HepG2 (cell line): ENCODE measurements at regions not wholly inside any gene's neighbourhood (a gene's known extent, or its start where the extent isn't known, plus 50 kb on each side); places are given as distances from the start of the nearest gene placed in this dataset.

ENCODE experiments used
- ATAC-seq: fragments of 200-7000 bp; cut with Tn5 transposase; 3 replicates; pipeline ENCODE4 v1.9.1; 2020; ENCODE audit warnings: mild to moderate bottlenecking, moderate library complexity
- BruUV-seq: library from RNA; stranded (reverse); fragments of 400-500 nt; replicated peaks from 2 replicates; lab custom pipeline; 2021; lab: Mats Ljungman, UMichigan
- CTCF ChIA-PET: fragments of 300-600 bp; formaldehyde crosslinking; extraction: SDS; loops from one replicate; lab custom pipeline; 2021; ENCODE audit warnings: low total read pairs, inconsistent platforms, low intra/inter-chr PET ratio; lab: Yijun Ruan, JAX
- POLR2A ChIA-PET: fragments of 350-600 bp; sonication (Branson Sonifier 250); formaldehyde crosslinking; loops from one replicate; lab custom pipeline; 2020; ENCODE audit warnings: antibody characterized with exemption, inconsistent platforms; lab: Yijun Ruan, JAX
- DNase-seq: peaks from one replicate; pipeline ENCODE4 v3.0.0-alpha.2; 2015; ENCODE audit warnings: low spot score
- FAIRE-seq: peaks from 3 replicates; lab custom pipeline; 2011; peaks lifted over from hg19 to GRCh38; lab: Jason Lieb, UNC
- H2AFZ ChIP-seq: one replicate; pipeline ENCODE4 v1.6.1; 2011; ENCODE audit warnings: low read length, inconsistent platforms
- H3K27ac ChIP-seq: fragments of 300-600 bp; 3 replicates; pipeline ENCODE4 v1.8.0; 2011; ENCODE audit warnings: mixed run types, mild to moderate bottlenecking, mixed read lengths, low read length, inconsistent platforms; ENCODE audit not compliant: insufficient read depth; ENCODE audit errors: extremely low read length
- H3K27me3 ChIP-seq, 2 experiments: fragments of 200-600 bp in 1 of 2; 2 replicates in 1 of 2; 3 replicates in 1 of 2; pipeline versions ENCODE4 v1.6.0 to v1.8.0; 2011; ENCODE audit warnings: low read length in 2 of 2, mild to moderate bottlenecking in 2 of 2, moderate library complexity in 2 of 2, inconsistent platforms in 1 of 2; ENCODE audit not compliant: insufficient read depth in 2 of 2, control insufficient read depth in 1 of 2
- H3K36me3 ChIP-seq, 2 experiments: fragments of 200-600 bp in 1 of 2; replicated peaks in 1 of 2; 2 replicates in 1 of 2; 3 replicates in 1 of 2; pipeline versions ENCODE4 v1.5.1 to v1.8.0; 2011; ENCODE audit warnings: low read length in 2 of 2, inconsistent platforms in 1 of 2; ENCODE audit not compliant: insufficient read depth in 2 of 2, control insufficient read depth in 1 of 2
- H3K4me1 ChIP-seq: 2 replicates; pipeline ENCODE4 v1.5.1; 2012; ENCODE audit warnings: low read length, inconsistent platforms; ENCODE audit not compliant: insufficient read depth
- H3K4me2 ChIP-seq: 2 replicates; pipeline ENCODE4 v1.6.0; 2011; ENCODE audit warnings: low read depth, low read length, inconsistent platforms
- H3K4me3 ChIP-seq, 3 experiments: fragments of 200-600 bp in 1 of 3; sonication (generic), shearing (Covaris generic) in 1 of 3; replicated peaks in 1 of 3; 2 replicates each; pipeline ENCODE4 v1.5.1; 2011 to 2016; ENCODE audit warnings: low read length in 3 of 3, inconsistent platforms in 2 of 3, low read depth in 2 of 3, mild to moderate bottlenecking in 2 of 3, control low read depth in 1 of 3, mixed read lengths in 1 of 3; ENCODE audit not compliant: insufficient read depth in 1 of 3
- H3K79me2 ChIP-seq: one replicate; pipeline ENCODE4 v1.6.1; 2011; ENCODE audit warnings: low read length, inconsistent platforms; ENCODE audit not compliant: insufficient read depth
- H3K9ac ChIP-seq: 2 replicates; pipeline ENCODE4 v1.6.0; 2011; ENCODE audit warnings: mild to moderate bottlenecking, low read depth, low read length, inconsistent platforms; ENCODE audit not compliant: insufficient read depth
- H3K9me3 ChIP-seq: 2 replicates; pipeline ENCODE4 v1.5.1; 2012; ENCODE audit warnings: mild to moderate bottlenecking, low read length
- H4K20me1 ChIP-seq: 2 replicates; pipeline ENCODE4 v1.6.0; 2011; ENCODE audit warnings: inconsistent platforms, mild to moderate bottlenecking, low read length, moderate library complexity; ENCODE audit not compliant: insufficient read depth
- MLLT10 ChIP-seq: sonication (generic); formaldehyde crosslinking; IDR thresholded peaks from 2 replicates; pipeline ENCODE4 v1.4.0; 2020; ENCODE audit warnings: missing genetic modification reagents
- NCOR1 ChIP-seq: fragments of 200-600 bp; sonication (generic); IDR thresholded peaks from 2 replicates; pipeline ENCODE4 v1.7.0; 2017; ENCODE audit warnings: antibody characterized with exemption, low read length, borderline replicate concordance
- POLR2AphosphoS2 ChIP-seq: IDR thresholded peaks from 2 replicates; pipeline ENCODE4 v1.6.1; 2011; ENCODE audit warnings: low read depth, low read length, improper control_type of control experiment
- RBM39 ChIP-seq: fragments of 200-400 bp; formaldehyde crosslinking; IDR thresholded peaks from one replicate; pipeline ENCODE4 v1.6.1; 2018; ENCODE audit warnings: antibody characterized with exemption, mild to moderate bottlenecking, low read depth, low read length; ENCODE audit not compliant: poor library complexity, severe bottlenecking
- ZNF121 ChIP-seq: sonication (generic); formaldehyde crosslinking; IDR thresholded peaks from 2 replicates; pipeline ENCODE4 v1.5.0; 2020; ENCODE audit warnings: mild to moderate bottlenecking, missing genetic modification reagents
- ZNF431 ChIP-seq: sonication (generic); formaldehyde crosslinking; IDR thresholded peaks from 2 replicates; pipeline ENCODE4 v1.9.0; 2022; ENCODE audit warnings: missing genetic modification reagents, low read depth, mild to moderate bottlenecking, borderline replicate concordance
- WGBS: methylation state at CpG from one replicate; pipeline ENCODE4 v1.1.6; 2017; ENCODE audit warnings: low lambda C conversion rate; 5-methylcytosine and 5-hydroxymethylcytosine counted together
- in situ Hi-C: cut with HindIII; loops from 2 replicates; pipeline ENCODE4 v1.10.0; 2017; ENCODE audit warnings: low pct_unique_long_range_greater_than_20kb; ENCODE audit not compliant: extremely low pct_ligation_motif_present
- intact Hi-C: fragments of 100-400 bp; cut with micrococcal nuclease; formaldehyde crosslinking; loops from one replicate; pipeline ENCODE4 v1.10.0; 2022; ENCODE audit not compliant: unreplicated experiment
- TF ChIP-seq, protein P1 (sequence below): sonication (generic); formaldehyde crosslinking; IDR thresholded peaks from 2 replicates; pipeline ENCODE4 v1.5.1; 2020; ENCODE audit warnings: missing genetic modification reagents, mild to moderate bottlenecking, borderline replicate concordance
- TF ChIP-seq, protein P2 (sequence below): sonication (generic); formaldehyde crosslinking; IDR thresholded peaks from 2 replicates; pipeline ENCODE4 v1.8.1; 2023; ENCODE audit warnings: missing genetic modification reagents, inconsistent platforms, borderline replicate concordance

DNA sequence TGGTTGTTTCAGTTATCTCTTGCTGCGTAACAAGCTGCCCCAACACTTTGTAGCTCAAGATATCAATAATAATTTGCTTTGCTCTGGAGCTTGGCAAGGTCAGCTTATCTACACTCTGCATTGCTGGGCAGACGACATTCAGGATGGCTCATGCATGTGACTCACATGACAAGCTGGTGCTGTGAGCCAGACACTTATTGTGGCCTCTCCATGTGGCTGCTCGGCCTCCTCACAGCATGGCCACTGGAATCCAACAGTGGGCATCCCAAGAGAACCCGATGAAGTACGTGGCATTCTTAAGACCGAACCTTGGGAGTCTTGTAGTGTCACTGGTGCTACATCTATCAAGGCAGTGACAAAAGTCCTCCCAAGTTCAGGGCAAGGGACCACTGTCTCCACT lies 94.2 kb upstream of the MVB12B start:
- H3K36me3 ChIP-seq: no peaks in the 10 kb centered on the region
- H3K4me2 ChIP-seq: no peak overlapping the region
- in situ Hi-C loops (no loop called here), intact Hi-C loops (no loop called here)
- no peak overlapping the region for H2AFZ ChIP-seq
- FAIRE-seq (no peak), DNase-seq (no peak), ATAC-seq (no peak)
- 25% methylated on average over 5 of the region's 6 CpGs for WGBS
- no peak overlapping the region for H3K9ac ChIP-seq
- no peak overlapping the region for H3K27ac ChIP-seq
- CTCF ChIA-PET: no interaction called here
- no TSS peak for BruUV-seq
- H3K4me1 ChIP-seq: no peaks in the 10 kb centered on the region
- H3K9me3 ChIP-seq: no peaks in the 10 kb centered on the region
- no peak overlapping the region for H3K4me3 ChIP-seq
- no peaks in the 10 kb centered on the region for H3K79me2 ChIP-seq
- POLR2A ChIA-PET: no interaction called here
- H4K20me1 ChIP-seq: no peaks in the 10 kb centered on the region
- TF ChIP-seq RBM39: no peak
- TF ChIP-seq, protein P1, sequence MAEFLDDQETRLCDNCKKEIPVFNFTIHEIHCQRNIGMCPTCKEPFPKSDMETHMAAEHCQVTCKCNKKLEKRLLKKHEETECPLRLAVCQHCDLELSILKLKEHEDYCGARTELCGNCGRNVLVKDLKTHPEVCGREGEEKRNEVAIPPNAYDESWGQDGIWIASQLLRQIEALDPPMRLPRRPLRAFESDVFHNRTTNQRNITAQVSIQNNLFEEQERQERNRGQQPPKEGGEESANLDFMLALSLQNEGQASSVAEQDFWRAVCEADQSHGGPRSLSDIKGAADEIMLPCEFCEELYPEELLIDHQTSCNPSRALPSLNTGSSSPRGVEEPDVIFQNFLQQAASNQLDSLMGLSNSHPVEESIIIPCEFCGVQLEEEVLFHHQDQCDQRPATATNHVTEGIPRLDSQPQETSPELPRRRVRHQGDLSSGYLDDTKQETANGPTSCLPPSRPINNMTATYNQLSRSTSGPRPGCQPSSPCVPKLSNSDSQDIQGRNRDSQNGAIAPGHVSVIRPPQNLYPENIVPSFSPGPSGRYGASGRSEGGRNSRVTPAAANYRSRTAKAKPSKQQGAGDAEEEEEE (CRISPR knock-in tag): no peak
- TF ChIP-seq NCOR1: no peak
- no peak for TF ChIP-seq ZNF121 (CRISPR knock-in tag)
- no peak for TF ChIP-seq MLLT10 (CRISPR knock-in tag)
- TF ChIP-seq, all 625 proteins: peak for 0
- peaks cover 5 to 72% of the 10 kb centered on the region in 2 experiments for H3K27me3 ChIP-seq

DNA sequence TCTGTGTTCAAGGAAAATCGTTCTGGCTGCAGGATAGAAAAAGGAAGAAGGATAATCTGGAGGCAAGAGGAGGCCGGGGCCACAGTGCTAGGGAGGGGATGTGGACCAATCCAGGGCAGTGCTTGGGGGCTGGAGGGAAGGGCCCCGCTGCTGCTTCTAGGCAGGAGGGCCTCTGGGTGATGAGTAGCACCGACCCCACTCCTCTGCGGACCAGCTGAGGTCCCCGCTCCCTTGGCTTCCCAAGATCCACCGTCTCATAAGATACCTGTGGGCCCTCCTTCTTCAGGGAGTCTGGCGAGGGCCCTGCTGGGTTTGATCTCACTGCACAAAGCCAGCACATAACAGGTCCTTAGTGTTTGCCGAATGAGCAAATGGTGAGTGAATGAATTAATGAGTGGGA lies 93.5 kb upstream of the MVB12B start:
- ATAC-seq (no peak), FAIRE-seq (no peak), DNase-seq (no peak)
- no TSS peak for BruUV-seq
- H3K9ac ChIP-seq: no peak overlapping the region
- intact Hi-C loops: no loop called here
- no peak overlapping the region for H3K4me2 ChIP-seq
- no peak overlapping the region for H3K4me3 ChIP-seq
- no peaks in the 10 kb centered on the region for H3K36me3 ChIP-seq
- H3K27me3 ChIP-seq: peaks cover 5 to 66% of the 10 kb centered on the region in 2 experiments
- WGBS: 25% methylated on average over 6 of the region's 9 CpGs
- no peak overlapping the region for H3K27ac ChIP-seq
- H3K79me2 ChIP-seq: no peaks in the 10 kb centered on the region
- H4K20me1 ChIP-seq: no peaks in the 10 kb centered on the region
- H3K9me3 ChIP-seq: no peaks in the 10 kb centered on the region
- POLR2A ChIA-PET: no interaction called here
- no peak overlapping the region for H2AFZ ChIP-seq
- no peaks in the 10 kb centered on the region for H3K4me1 ChIP-seq
- CTCF ChIA-PET: no interaction called here
- in situ Hi-C loops: no loop called here
- TF ChIP-seq, protein P2, sequence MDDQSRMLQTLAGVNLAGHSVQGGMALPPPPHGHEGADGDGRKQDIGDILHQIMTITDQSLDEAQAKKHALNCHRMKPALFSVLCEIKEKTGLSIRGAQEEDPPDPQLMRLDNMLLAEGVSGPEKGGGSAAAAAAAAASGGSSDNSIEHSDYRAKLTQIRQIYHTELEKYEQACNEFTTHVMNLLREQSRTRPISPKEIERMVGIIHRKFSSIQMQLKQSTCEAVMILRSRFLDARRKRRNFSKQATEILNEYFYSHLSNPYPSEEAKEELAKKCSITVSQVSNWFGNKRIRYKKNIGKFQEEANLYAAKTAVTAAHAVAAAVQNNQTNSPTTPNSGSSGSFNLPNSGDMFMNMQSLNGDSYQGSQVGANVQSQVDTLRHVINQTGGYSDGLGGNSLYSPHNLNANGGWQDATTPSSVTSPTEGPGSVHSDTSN (CRISPR knock-in tag): no peak
- TF ChIP-seq POLR2AphosphoS2 (no peak), ZNF431 (CRISPR knock-in tag) (no peak)
